Stimulated activated CD8-positive, alpha-beta memory T cell treated with anti-CD3 and anti-CD28 coated beads, Interleukin-4, amount 100 ng/mL, for 24 hours (primary cell): ENCODE measurements at regions not wholly inside any gene's neighbourhood (a gene's known extent, or its start where the extent isn't known, plus 50 kb on each side); places are given as distances from the start of the nearest gene placed in this dataset.

Experiments
- DNase-seq: peaks from one replicate; pipeline ENCODE4 v3.0.0-alpha.2; 2020; ENCODE audit warnings: low read depth

GRCh38 chr10:3426190-3426845 is 253.7 kb upstream of the PITRM1 start:
- DNase-seq: no peak

GRCh38 chr10:3425716-3426115 is 253.1 kb upstream of the PITRM1 start:
- DNase-seq: no peak

GRCh38 chr10:3425261-3425660 is 252.7 kb upstream of the PITRM1 start:
- no peak for DNase-seq

GRCh38 chr10:3424111-3424851 is 251.7 kb upstream of the PITRM1 start:
- DNase-seq: no peak

GRCh38 chr10:3423384-3423783 is 250.8 kb upstream of the PITRM1 start:
- DNase-seq: no peak

- no peak for DNase-seq
Measured at GRCh38 chr10:3422282-3422681, 249.7 kb upstream of the PITRM1 start.

- no peak for DNase-seq
Measured at GRCh38 chr10:3421537-3422257, 249.1 kb upstream of the PITRM1 start.

- DNase-seq: no peak
Measured at GRCh38 chr10:3420527-3421469, 248.2 kb upstream of the PITRM1 start.

- DNase-seq: no peak
Measured at GRCh38 chr10:3419719-3420495, 247.3 kb upstream of the PITRM1 start.

GRCh38 chr10:3418926-3419325 is 246.3 kb upstream of the PITRM1 start:
- DNase-seq: no peak

GRCh38 chr10:3418041-3418754 is 245.6 kb upstream of the PITRM1 start:
- DNase-seq: no peak

GRCh38 chr10:3417096-3417495 is 244.5 kb upstream of the PITRM1 start:
- DNase-seq: no peak

GRCh38 chr10:3415878-3416605 is 243.5 kb upstream of the PITRM1 start:
- no peak for DNase-seq

- DNase-seq: no peak
Measured at GRCh38 chr10:3415038-3415736, 242.6 kb upstream of the PITRM1 start.

- DNase-seq: no peak
Measured at GRCh38 chr10:3414667-3415023, 242.1 kb upstream of the PITRM1 start.

- no peak for DNase-seq
Measured at GRCh38 chr10:3413937-3414666, 241.5 kb upstream of the PITRM1 start.

- DNase-seq: no peak
Measured at GRCh38 chr10:3412646-3413045, 240.1 kb upstream of the PITRM1 start.

- DNase-seq: no peak
Measured at GRCh38 chr10:3412071-3412582, 239.5 kb upstream of the PITRM1 start.
